ENCODE measurements at regions not wholly inside any gene's neighbourhood (a gene's known extent, or its start where the extent isn't known, plus 50 kb on each side); places are given as distances from the start of the nearest gene placed in this dataset.

GRCh38 chr11:15379483-15379882, 264.8 kb downstream of the INSC start:
- no peak for DNase-seq (ENCODE audit: low read depth in 2 of 2)

- no peak for DNase-seq (ENCODE audit: low read depth in 2 of 2)
These were observed 276.1 kb downstream of the INSC start for GRCh38 chr11:15390857-15391256.

GRCh38 chr11:15396778-15397177, 282.1 kb downstream of the INSC start:
- DNase-seq (ENCODE audit: low read depth in 2 of 2): no peak

GRCh38 chr11:15406851-15407351, 292.2 kb downstream of the INSC start:
- DNase-seq (ENCODE audit: low read depth in 2 of 2): no peak

- no peak for DNase-seq (ENCODE audit: low read depth in 2 of 2)
These were observed 297.3 kb downstream of the INSC start for GRCh38 chr11:15412054-15412453.

- DNase-seq (ENCODE audit: low read depth in 2 of 2): no peak
These were observed 304.2 kb downstream of the INSC start for GRCh38 chr11:15418921-15419320.

GRCh38 chr11:15419696-15420095, 305.0 kb downstream of the INSC start:
- DNase-seq (ENCODE audit: low read depth in 2 of 2): no peak

GRCh38 chr11:15430381-15430780, 315.7 kb downstream of the INSC start:
- DNase-seq (ENCODE audit: low read depth in 2 of 2): no peak

- no peak for DNase-seq (ENCODE audit: low read depth in 2 of 2)
These were observed 319.8 kb downstream of the INSC start for GRCh38 chr11:15434529-15434928.

- DNase-seq (ENCODE audit: low read depth in 2 of 2): no peak
These were observed 331.6 kb downstream of the INSC start for GRCh38 chr11:15446315-15446714.

GRCh38 chr11:15446929-15447328, 332.2 kb downstream of the INSC start:
- DNase-seq (ENCODE audit: low read depth in 2 of 2): no peak

- DNase-seq (ENCODE audit: low read depth in 2 of 2): no peak
These were observed 337.0 kb downstream of the INSC start for GRCh38 chr11:15451713-15452112.

GRCh38 chr11:15453211-15453765, 338.6 kb downstream of the INSC start:
- DNase-seq (ENCODE audit: low read depth in 2 of 2): no peak

- DNase-seq (ENCODE audit: low read depth in 2 of 2): peak; percentile 7 to 12
These were observed 353.7 kb downstream of the INSC start for GRCh38 chr11:15468466-15468865.

GRCh38 chr11:15471048-15471894, 356.5 kb downstream of the INSC start:
- no peak for DNase-seq (ENCODE audit: low read depth in 2 of 2)

GRCh38 chr11:15471895-15472799, 357.4 kb downstream of the INSC start:
- no peak for DNase-seq (ENCODE audit: low read depth in 2 of 2)

GRCh38 chr11:15473954-15474837, 359.5 kb downstream of the INSC start:
- DNase-seq (ENCODE audit: low read depth in 2 of 2): no peak

GRCh38 chr11:15476371-15476917, 361.7 kb downstream of the INSC start:
- no peak for DNase-seq (ENCODE audit: low read depth in 2 of 2)

GRCh38 chr11:15481871-15482270, 367.1 kb downstream of the INSC start:
- DNase-seq (ENCODE audit: low read depth in 2 of 2): no peak

GRCh38 chr11:15483205-15483604, 368.5 kb downstream of the INSC start:
- no peak for DNase-seq (ENCODE audit: low read depth in 2 of 2)

- no peak for DNase-seq (ENCODE audit: low read depth in 2 of 2)
These were observed 369.7 kb downstream of the INSC start for GRCh38 chr11:15484398-15484797.

Data from fibroblast of skin of left quadriceps (primary cell).